ENCODE measurements at regions not wholly inside any gene's neighbourhood (a gene's known extent, or its start where the extent isn't known, plus 50 kb on each side); places are given as distances from the start of the nearest gene placed in this dataset.

GRCh38 chr7:68043546-68043945 lies 1046.9 kb downstream of the TYW1 start:
- no peak for TF ChIP-seq EZH2 (optimal IDR thresholded peaks at IDR 0.05; ENCODE audit: low read depth, low read length)
- TF ChIP-seq CTCF (IDR thresholded peaks at IDR 0.05; ENCODE audit: low read length): no peak
- no peak for TF ChIP-seq EZH2phosphoT487 (IDR thresholded peaks at IDR 0.05; ENCODE audit: low read length)
